Keratinocyte (primary cell): ENCODE measurements at regions not wholly inside any gene's neighbourhood (a gene's known extent, or its start where the extent isn't known, plus 50 kb on each side); places are given as distances from the start of the nearest gene placed in this dataset.

Experiments used
- EZH2 ChIP-seq: IDR thresholded peaks from one replicate; pipeline ENCODE4 v1.6.1; 2012; ENCODE audit warnings: inconsistent platforms, mild to moderate bottlenecking, low read length, moderate library complexity
- TF ChIP-seq, protein P1 (sequence below), 3 experiments: IDR thresholded peaks in 1 of 3; conservative IDR thresholded peaks in 1 of 3; optimal IDR thresholded peaks in 1 of 3; 2 replicates in 2 of 3; 3 replicates in 1 of 3; pipeline versions ENCODE3 to v1.5.1; 2011; ENCODE audit warnings: low read length in 3 of 3, mild to moderate bottlenecking in 3 of 3, moderate library complexity in 2 of 3, control low read depth in 1 of 3, inconsistent platforms in 1 of 3; ENCODE audit not compliant: insufficient read depth in 2 of 3; ENCODE audit errors: extremely low read depth in 1 of 3

DNA sequence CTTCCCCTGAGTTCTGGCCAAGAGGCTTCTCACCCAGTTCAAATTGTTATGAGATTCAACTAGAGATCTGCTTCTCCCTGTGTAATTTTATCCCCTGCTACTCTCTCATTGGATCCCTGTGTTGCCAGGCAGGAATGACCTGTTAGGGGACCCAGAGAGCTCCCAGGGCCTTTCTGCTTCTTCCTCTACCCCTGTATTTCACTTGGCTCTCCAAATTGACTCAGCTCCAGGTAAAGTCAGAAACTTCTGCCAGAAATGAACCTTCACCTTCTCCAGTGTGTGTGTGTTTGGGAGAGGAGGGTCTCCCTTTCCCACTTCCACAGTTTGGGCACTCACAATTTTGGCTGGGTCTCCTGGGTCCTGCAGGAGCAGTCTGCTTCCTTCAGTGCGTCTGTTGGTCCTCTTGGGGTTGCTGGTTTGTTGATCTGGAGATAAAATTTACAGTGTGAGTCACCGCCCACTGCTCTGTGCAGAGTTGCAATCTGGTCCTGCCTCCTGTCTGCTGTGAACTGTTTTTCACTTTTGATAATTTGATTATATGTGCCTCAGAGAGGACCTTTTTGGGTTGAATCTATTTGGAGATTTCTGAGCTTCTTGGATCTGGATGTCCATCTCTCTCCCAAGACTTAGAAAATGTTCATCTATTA lies 112.4 kb upstream of the EDA2R start:
- TF ChIP-seq, protein P1, sequence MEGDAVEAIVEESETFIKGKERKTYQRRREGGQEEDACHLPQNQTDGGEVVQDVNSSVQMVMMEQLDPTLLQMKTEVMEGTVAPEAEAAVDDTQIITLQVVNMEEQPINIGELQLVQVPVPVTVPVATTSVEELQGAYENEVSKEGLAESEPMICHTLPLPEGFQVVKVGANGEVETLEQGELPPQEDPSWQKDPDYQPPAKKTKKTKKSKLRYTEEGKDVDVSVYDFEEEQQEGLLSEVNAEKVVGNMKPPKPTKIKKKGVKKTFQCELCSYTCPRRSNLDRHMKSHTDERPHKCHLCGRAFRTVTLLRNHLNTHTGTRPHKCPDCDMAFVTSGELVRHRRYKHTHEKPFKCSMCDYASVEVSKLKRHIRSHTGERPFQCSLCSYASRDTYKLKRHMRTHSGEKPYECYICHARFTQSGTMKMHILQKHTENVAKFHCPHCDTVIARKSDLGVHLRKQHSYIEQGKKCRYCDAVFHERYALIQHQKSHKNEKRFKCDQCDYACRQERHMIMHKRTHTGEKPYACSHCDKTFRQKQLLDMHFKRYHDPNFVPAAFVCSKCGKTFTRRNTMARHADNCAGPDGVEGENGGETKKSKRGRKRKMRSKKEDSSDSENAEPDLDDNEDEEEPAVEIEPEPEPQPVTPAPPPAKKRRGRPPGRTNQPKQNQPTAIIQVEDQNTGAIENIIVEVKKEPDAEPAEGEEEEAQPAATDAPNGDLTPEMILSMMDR (optimal IDR thresholded peaks at IDR 0.05 in 1 of 3, IDR thresholded peaks at IDR 0.05 in 1 of 3, conservative IDR thresholded peaks at IDR 0.05 in 1 of 3; ENCODE audit: extremely low read depth in 1 of 3, insufficient read depth in 2 of 3, low read length in 3 of 3): no peak
- TF ChIP-seq EZH2: no peak
